NB4 (cell line): ENCODE measurements at regions not wholly inside any gene's neighbourhood (a gene's known extent, or its start where the extent isn't known, plus 50 kb on each side); places are given as distances from the start of the nearest gene placed in this dataset.

Source experiments
- POLR2A ChIP-seq: IDR thresholded peaks from 2 replicates; pipeline ENCODE4 v1.6.1; 2011; ENCODE audit warnings: mild to moderate bottlenecking; ENCODE audit not compliant: insufficient read length; ENCODE audit errors: extremely low read depth
- TF ChIP-seq, protein P1 (sequence below): IDR thresholded peaks from one replicate; pipeline ENCODE4 v1.5.1; 2012; ENCODE audit warnings: low read depth, low read length
- TF ChIP-seq, protein P2 (sequence below): IDR thresholded peaks from 2 replicates; pipeline ENCODE4 v1.6.1; 2011; ENCODE audit warnings: low read depth, low read length

DNA sequence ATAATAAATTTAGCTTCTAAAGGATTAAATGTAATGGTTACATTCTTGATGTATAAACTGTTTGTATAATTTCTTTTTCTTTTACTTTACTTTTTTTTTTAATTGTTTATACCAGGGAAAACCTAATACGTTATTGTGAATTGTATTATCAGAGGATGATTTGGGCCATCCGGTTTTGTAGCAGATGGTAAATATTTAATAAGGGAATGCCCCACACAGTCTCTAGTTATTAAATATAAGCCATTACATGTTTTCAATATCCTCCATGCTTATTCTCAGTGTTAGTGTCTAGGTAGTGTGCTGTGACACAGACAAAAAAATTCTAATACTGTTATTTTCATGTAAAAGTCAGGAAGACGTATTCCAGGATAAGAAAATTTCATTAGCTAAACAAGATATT, 553.9 kb downstream of the ZNF804A start:
- TF ChIP-seq, protein P1, sequence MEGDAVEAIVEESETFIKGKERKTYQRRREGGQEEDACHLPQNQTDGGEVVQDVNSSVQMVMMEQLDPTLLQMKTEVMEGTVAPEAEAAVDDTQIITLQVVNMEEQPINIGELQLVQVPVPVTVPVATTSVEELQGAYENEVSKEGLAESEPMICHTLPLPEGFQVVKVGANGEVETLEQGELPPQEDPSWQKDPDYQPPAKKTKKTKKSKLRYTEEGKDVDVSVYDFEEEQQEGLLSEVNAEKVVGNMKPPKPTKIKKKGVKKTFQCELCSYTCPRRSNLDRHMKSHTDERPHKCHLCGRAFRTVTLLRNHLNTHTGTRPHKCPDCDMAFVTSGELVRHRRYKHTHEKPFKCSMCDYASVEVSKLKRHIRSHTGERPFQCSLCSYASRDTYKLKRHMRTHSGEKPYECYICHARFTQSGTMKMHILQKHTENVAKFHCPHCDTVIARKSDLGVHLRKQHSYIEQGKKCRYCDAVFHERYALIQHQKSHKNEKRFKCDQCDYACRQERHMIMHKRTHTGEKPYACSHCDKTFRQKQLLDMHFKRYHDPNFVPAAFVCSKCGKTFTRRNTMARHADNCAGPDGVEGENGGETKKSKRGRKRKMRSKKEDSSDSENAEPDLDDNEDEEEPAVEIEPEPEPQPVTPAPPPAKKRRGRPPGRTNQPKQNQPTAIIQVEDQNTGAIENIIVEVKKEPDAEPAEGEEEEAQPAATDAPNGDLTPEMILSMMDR: no peak
- no peak for TF ChIP-seq POLR2A
- TF ChIP-seq, protein P2, sequence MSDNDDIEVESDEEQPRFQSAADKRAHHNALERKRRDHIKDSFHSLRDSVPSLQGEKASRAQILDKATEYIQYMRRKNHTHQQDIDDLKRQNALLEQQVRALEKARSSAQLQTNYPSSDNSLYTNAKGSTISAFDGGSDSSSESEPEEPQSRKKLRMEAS: no peak
